Activated CD8-positive, alpha-beta T cell treated with anti-CD3 and anti-CD28 coated beads, Interleukin-2, amount 10 ng/mL, durations not matched to agents 7 days and 5 days (primary cell): ENCODE measurements at regions not wholly inside any gene's neighbourhood (a gene's known extent, or its start where the extent isn't known, plus 50 kb on each side); places are given as distances from the start of the nearest gene placed in this dataset.

Source experiments
- ATAC-seq: fragments of 150-1000 bp; cut with Tn5 transposase; one replicate; pipeline ENCODE4 v1.10.0; 2021; ENCODE audit warnings: moderate library complexity
- CTCF ChIA-PET: fragments of 350-600 bp; sonication (Branson Sonifier 250); formaldehyde crosslinking; loops from one replicate; lab custom pipeline; 2021; ENCODE audit warnings: antibody characterized with exemption; lab: Charles Lee
- POLR2A ChIA-PET: fragments of 350-600 bp; sonication (Branson Sonifier 250); formaldehyde crosslinking; loops from one replicate; lab custom pipeline; 2021; ENCODE audit warnings: antibody characterized with exemption; lab: Charles Lee
- DNase-seq: peaks from one replicate; pipeline ENCODE4 v3.0.0-alpha.2; 2020
- H3K27ac Mint-ChIP-seq: one replicate; pipeline ENCODE4 v1.8.0; 2021; ENCODE audit warnings: mild to moderate bottlenecking, mixed read lengths
- H3K27me3 Mint-ChIP-seq: one replicate; pipeline ENCODE4 v1.8.0; 2021; ENCODE audit warnings: low read depth, mixed read lengths
- H3K36me3 Mint-ChIP-seq: one replicate; pipeline ENCODE4 v1.8.0; 2021; ENCODE audit warnings: low read depth, mixed read lengths
- H3K4me1 Mint-ChIP-seq: one replicate; pipeline ENCODE4 v1.8.0; 2021; ENCODE audit warnings: low read depth, mixed read lengths
- H3K4me3 Mint-ChIP-seq: one replicate; pipeline ENCODE4 v1.8.0; 2021; ENCODE audit warnings: mild to moderate bottlenecking, mixed read lengths
- H3K9me3 Mint-ChIP-seq: one replicate; pipeline ENCODE4 v1.8.0; 2022; ENCODE audit warnings: mixed read lengths; ENCODE audit not compliant: insufficient read depth

DNA sequence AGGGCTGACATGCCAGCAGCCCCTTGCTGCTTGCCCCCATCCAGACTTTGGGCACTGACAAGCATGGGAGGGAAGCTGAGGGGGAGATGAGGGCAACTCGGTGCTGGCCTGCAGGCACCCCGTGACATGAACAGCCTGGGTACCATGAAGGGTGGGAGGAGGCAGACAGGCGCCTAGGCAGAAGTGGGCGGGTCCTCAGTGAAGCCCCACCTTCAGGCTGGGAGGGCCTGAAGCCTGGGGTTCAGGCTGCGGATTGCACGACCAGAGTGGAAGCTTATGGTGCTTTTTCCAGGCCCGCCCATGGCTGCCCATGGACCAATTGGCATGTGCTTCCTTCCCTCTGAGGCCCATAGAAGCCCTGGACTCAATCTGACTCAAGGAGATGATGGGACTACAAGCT lies 354.1 kb downstream of the GRIA2 start:
- ChIA-PET POLR2A (no interaction called here), CTCF (no interaction called here)
- Mint-ChIP-seq H3K27me3 (no peaks in the 10 kb centered on the region), H3K36me3 (no peaks in the 10 kb centered on the region), H3K9me3 (no peaks in the 10 kb centered on the region), H3K4me1 (no peaks in the 10 kb centered on the region), H3K27ac (no peak overlapping the region), H3K4me3 (no peak overlapping the region)
- no peak for DNase-seq
- no peak for ATAC-seq

DNA sequence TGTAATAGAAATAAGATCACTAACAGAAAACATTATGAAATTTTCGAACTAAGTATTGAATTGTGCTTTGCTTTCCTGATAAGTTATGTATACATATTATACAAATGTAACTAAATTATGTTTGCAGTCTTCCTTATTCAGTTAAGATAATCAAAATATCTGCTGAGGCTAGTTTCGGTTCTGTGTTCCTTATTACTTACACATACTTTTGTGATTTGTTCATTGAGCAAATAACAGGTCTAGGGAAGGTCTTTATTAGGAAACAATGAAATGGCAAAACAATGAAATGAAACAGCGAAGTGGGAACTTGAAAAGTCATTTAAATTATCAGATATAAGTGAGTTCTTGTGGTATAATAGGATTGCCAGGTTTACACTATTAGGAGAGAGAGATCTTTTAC lies 352.4 kb downstream of the GRIA2 start:
- no peaks in the 10 kb centered on the region for H3K36me3 Mint-ChIP-seq
- H3K27ac Mint-ChIP-seq = no peak overlapping the region
- no peaks in the 10 kb centered on the region for H3K4me1 Mint-ChIP-seq
- CTCF ChIA-PET = no interaction called here
- H3K4me3 Mint-ChIP-seq = no peak overlapping the region
- POLR2A ChIA-PET = no interaction called here
- no peaks in the 10 kb centered on the region for H3K9me3 Mint-ChIP-seq
- no peaks in the 10 kb centered on the region for H3K27me3 Mint-ChIP-seq
- DNase-seq = no peak
- ATAC-seq = no peak

DNA sequence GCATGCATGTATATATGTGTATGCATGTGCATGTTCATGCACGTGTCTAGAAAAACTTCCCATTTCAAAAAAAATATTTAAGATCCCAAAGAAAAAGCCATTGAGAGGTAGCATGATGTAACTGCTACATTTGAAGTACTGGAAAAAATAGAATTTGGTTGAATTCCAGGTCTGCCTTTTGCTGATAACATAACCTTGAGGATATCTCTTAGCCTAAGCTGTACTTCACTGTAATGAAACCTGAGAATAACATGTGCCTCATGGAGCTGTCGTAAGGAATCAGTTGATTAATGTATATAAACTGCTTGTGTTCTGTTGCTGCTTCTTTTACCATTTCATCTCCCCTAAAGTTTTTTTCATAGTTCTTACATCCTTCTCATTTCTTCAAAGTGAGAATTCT lies 351.8 kb downstream of the GRIA2 start:
- no peak for DNase-seq
- H3K36me3 Mint-ChIP-seq = no peaks in the 10 kb centered on the region

DNA sequence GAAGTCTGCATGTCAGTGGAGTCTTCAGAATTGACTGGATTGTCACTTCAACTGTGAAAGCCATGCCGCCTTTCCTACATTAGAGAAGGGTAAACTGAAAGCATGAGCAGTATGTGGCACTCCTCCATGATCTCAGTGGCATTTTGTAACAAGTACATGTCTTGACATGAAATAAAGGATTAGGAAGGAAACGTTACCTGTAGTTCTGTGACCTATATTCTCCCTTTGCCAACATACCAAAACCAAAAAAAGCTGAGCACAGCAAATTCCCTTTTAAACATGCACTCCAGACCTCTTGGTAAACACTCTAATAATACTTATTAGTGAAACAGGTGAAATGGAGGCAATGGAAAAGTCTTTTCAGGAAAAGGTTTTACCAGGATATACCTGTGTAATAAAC lies 344.2 kb downstream of the GRIA2 start:
- Mint-ChIP-seq H3K4me1 (no peaks in the 10 kb centered on the region), H3K36me3 (no peaks in the 10 kb centered on the region), H3K27me3 (no peaks in the 10 kb centered on the region), H3K4me3 (no peak overlapping the region), H3K27ac (no peak overlapping the region), H3K9me3 (no peaks in the 10 kb centered on the region)
- ATAC-seq = no peak
- ChIA-PET POLR2A (no interaction called here), CTCF (no interaction called here)
- DNase-seq = no peak

More for the DNA sequence above, 351.8 kb downstream of the GRIA2 start:
- H3K27ac Mint-ChIP-seq = no peak overlapping the region
- H3K4me3 Mint-ChIP-seq = no peak overlapping the region
- ChIA-PET POLR2A (no interaction called here), CTCF (no interaction called here)
- no peaks in the 10 kb centered on the region for H3K9me3 Mint-ChIP-seq
- no peaks in the 10 kb centered on the region for H3K4me1 Mint-ChIP-seq
- no peaks in the 10 kb centered on the region for H3K27me3 Mint-ChIP-seq
- ATAC-seq = no peak

DNA sequence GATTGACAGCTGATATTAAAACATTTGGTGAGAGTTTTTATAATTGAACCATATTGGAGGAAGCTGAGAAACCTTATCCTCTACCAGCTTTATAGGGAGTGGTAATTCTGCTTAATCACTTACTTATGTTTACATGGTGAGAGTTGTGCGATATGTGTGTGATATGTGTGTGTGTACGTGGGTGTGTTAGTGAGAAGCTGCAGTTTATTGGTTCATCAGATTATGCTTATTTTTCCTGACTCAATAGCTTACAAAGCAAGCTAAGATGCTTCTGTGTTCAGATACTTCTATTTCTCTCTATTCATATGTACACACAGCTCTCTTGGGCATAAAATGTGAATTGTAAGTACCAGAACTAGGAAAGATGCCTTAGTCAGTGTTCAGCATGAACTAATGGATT lies 343.7 kb downstream of the GRIA2 start:
- no peaks in the 10 kb centered on the region for H3K4me1 Mint-ChIP-seq

DNA sequence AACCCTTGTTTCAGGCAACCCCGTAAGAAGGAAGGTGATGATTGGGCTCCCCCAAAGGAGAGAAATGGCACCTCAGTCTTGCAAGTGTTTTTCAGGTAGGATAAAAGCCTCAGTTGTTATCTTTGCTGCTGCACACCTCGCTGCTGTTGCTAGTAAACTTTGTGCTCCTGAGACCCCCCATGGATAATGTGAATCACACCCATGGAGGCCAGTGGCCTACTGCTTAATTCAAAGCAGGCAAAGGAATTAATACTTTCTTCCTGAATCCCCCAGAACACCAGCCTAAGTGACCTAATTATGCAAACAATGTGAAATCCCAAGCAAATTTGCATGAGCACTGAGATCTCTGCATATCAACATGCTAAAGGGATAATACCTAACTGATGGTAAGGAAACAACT lies 337.5 kb downstream of the GRIA2 start:
- Mint-ChIP-seq H3K27ac (no peak overlapping the region), H3K4me1 (no peaks in the 10 kb centered on the region), H3K9me3 (no peaks in the 10 kb centered on the region), H3K36me3 (no peaks in the 10 kb centered on the region), H3K27me3 (no peaks in the 10 kb centered on the region), H3K4me3 (no peak overlapping the region)
- no peak for ATAC-seq
- POLR2A ChIA-PET = no interaction called here
- DNase-seq = no peak
- CTCF ChIA-PET = no interaction called here

More for the DNA sequence above, 343.7 kb downstream of the GRIA2 start:
- ChIA-PET POLR2A (no interaction called here), CTCF (no interaction called here)
- ATAC-seq (no peak), DNase-seq (no peak)
- Mint-ChIP-seq H3K9me3 (no peaks in the 10 kb centered on the region), H3K27ac (no peak overlapping the region), H3K27me3 (no peaks in the 10 kb centered on the region), H3K4me3 (no peak overlapping the region), H3K36me3 (no peaks in the 10 kb centered on the region)

DNA sequence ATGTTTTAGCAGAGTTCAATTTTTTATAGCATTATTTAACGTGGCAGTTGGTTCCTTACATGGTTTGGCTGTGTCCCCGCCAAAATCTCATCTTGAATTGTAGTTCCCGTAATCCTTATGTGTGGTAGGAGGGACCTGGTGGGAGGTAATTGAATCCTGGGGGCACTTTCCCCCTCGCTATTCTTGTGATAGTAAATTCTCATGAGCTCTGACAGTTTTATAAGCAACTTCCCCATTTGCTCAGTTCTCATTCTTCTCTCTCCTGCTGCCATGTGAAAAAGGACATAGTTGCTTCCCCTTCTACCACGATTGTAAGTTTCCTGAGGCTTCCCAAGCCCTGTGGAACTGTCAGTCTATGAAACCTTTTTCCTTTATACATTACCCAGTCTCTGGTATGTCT lies 329.5 kb downstream of the GRIA2 start:
- CTCF ChIA-PET = no interaction called here
- Mint-ChIP-seq H3K4me3 (no peak overlapping the region), H3K27me3 (no peaks in the 10 kb centered on the region), H3K36me3 (no peaks in the 10 kb centered on the region), H3K9me3 (no peaks in the 10 kb centered on the region), H3K27ac (no peak overlapping the region), H3K4me1 (no peaks in the 10 kb centered on the region)
- POLR2A ChIA-PET = no interaction called here
- ATAC-seq (no peak), DNase-seq (no peak)

DNA sequence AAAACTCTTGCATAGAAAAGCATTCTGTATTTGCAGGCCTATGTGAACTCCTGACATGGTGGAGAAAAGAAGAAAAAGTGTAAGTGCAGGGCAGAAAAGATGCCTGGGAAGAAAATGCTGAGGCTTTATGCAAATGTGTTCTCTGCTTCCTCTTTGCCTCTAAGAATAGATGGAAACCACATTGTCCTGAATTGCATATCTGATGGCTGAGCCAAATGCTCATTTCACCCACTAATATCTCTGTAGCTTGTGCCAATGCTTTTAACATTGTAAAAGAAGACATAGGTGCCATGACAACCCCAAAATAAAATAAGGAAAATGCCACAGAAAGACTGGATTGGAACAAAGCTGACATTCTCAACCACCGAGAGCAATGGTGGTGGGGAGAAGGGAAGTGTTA lies 307.4 kb downstream of the GRIA2 start:
- no peak for ATAC-seq
- Mint-ChIP-seq H3K4me3 (no peak overlapping the region), H3K27me3 (no peaks in the 10 kb centered on the region), H3K9me3 (peaks cover 18% of the 10 kb centered on the region), H3K4me1 (no peaks in the 10 kb centered on the region), H3K36me3 (no peaks in the 10 kb centered on the region), H3K27ac (no peak overlapping the region)
- POLR2A ChIA-PET = no interaction called here
- no peak for DNase-seq
- CTCF ChIA-PET = no interaction called here

DNA sequence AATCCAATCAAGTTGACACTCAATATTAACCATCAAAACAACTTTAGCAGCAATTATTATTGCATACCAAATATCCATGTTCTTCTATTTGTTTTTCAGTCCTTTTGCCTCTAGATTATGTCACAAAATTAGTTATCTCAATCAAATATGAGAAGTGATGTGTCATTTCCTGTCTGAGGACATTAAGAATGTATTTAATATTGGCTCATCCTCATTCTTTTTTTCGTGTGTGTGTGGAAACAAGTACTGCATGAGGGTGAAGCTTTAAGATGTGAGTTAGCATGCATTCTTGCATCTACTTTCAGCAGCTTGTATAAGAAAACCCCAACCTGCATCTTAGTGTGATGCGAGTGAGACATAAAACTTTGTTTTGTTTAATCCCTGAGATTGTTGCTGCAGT lies 301.4 kb downstream of the GRIA2 start:
- no peaks in the 10 kb centered on the region for H3K4me1 Mint-ChIP-seq
- DNase-seq = no peak
- H3K4me3 Mint-ChIP-seq = no peak overlapping the region
- H3K9me3 Mint-ChIP-seq = peaks cover 6% of the 10 kb centered on the region
- no peaks in the 10 kb centered on the region for H3K27me3 Mint-ChIP-seq
- ATAC-seq = no peak
- ChIA-PET POLR2A (no interaction called here), CTCF (no interaction called here)
- H3K27ac Mint-ChIP-seq = no peak overlapping the region
- H3K36me3 Mint-ChIP-seq = no peaks in the 10 kb centered on the region

DNA sequence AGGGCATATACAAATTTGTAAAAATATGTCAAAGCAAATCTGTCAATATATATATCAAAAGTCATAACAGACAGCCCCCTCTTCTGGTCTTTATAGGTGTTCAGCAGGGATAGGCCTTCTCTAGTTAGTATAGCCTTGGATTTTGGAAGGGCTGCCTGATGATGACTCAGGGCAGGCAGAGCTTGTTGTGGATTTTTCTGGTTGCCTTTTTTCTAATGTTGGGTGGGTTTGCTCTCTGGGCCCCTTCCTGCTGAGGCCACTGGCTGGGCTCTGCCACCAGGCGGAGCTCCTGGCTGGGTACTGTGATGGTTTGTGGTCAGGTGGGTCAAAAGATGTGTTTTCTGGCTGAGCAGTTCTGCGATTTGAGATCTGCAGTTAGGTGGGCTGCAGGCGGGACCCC lies 294.2 kb downstream of the GRIA2 start:
- Mint-ChIP-seq H3K36me3 (no peaks in the 10 kb centered on the region), H3K9me3 (no peaks in the 10 kb centered on the region), H3K4me1 (no peaks in the 10 kb centered on the region), H3K27me3 (no peaks in the 10 kb centered on the region), H3K27ac (no peak overlapping the region), H3K4me3 (no peak overlapping the region)
- CTCF ChIA-PET = no interaction called here
- POLR2A ChIA-PET = no interaction called here
- DNase-seq (no peak), ATAC-seq (no peak)

DNA sequence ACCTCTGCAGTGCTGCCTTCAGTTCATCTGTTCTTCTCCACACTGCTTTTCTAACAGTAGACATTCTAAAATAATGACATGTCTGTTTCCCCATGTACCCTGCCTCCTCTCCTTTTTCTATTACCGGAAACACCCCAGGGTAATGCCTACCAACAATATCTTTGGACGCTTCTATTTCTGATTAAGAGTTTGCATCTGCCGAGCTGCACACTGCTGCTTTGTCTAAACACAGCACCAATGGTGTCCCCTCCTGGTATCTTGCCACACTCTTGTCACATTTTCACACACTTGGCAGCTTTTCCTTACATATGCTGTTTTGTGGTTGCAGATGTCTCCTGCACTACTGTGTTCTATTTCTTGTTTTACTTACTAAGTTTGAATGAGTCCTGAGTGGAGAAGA lies 288.8 kb downstream of the GRIA2 start:
- Mint-ChIP-seq H3K4me1 (no peaks in the 10 kb centered on the region), H3K9me3 (no peaks in the 10 kb centered on the region), H3K27ac (no peak overlapping the region), H3K36me3 (no peaks in the 10 kb centered on the region), H3K27me3 (no peaks in the 10 kb centered on the region), H3K4me3 (no peak overlapping the region)
- CTCF ChIA-PET = no interaction called here
- ATAC-seq (no peak), DNase-seq (no peak)
- POLR2A ChIA-PET = no interaction called here

DNA sequence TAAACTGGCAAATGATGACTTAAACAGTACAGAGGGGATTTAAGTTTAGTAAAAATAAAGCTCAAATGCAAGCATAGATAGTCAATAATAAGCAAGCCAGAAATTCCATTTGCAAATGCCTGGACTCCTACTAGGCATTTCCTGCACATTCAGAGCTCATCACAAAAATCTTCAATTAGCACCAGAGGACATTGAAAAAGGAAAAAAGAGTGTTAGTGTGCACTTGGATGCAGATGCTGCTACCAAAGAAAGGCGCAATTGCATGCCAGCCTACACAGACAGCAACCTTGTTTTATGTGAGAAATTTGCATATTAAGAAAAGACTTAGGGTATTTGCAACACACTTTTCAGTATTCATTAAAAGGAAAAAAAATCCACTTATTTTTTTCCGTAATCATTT lies 282.1 kb downstream of the GRIA2 start:
- ChIA-PET POLR2A (no interaction called here), CTCF (no interaction called here)
- DNase-seq (no peak), ATAC-seq (no peak)
- Mint-ChIP-seq H3K9me3 (no peaks in the 10 kb centered on the region), H3K27me3 (no peaks in the 10 kb centered on the region), H3K4me3 (no peak overlapping the region), H3K36me3 (no peaks in the 10 kb centered on the region), H3K4me1 (no peaks in the 10 kb centered on the region), H3K27ac (no peak overlapping the region)

DNA sequence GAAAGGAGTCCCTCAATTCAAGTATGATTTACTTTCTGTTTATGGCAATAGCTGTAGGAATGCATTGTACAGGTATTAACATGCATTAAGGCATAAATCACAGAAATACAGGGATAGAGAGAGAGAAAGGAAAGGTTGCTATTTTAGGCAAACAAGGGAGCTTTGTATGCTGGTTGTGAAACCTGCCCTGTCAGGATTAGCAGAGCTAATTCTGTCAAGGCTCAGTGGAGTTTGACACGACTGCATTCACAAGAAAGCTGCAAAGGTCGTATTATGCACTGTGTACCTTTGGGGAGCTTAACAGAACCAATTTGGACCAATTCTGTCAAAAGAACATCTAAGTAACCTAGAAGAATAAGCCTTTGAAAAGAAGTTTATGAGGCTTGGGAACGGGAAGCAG lies 239.3 kb downstream of the GRIA2 start:
- Mint-ChIP-seq H3K36me3 (no peaks in the 10 kb centered on the region), H3K27me3 (no peaks in the 10 kb centered on the region), H3K4me1 (no peaks in the 10 kb centered on the region), H3K9me3 (peaks cover 11% of the 10 kb centered on the region), H3K27ac (no peak overlapping the region), H3K4me3 (no peak overlapping the region)
- DNase-seq (no peak), ATAC-seq (no peak)
- CTCF ChIA-PET = no interaction called here
- POLR2A ChIA-PET = no interaction called here
